ENCODE measurements at regions not wholly inside any gene's neighbourhood (a gene's known extent, or its start where the extent isn't known, plus 50 kb on each side); places are given as distances from the start of the nearest gene placed in this dataset.
"Not testable (repeated sequence)": the region's sequence is repeated elsewhere in the genome, so short reads cannot be mapped to it uniquely, and the experiment has no call there.

DNA sequence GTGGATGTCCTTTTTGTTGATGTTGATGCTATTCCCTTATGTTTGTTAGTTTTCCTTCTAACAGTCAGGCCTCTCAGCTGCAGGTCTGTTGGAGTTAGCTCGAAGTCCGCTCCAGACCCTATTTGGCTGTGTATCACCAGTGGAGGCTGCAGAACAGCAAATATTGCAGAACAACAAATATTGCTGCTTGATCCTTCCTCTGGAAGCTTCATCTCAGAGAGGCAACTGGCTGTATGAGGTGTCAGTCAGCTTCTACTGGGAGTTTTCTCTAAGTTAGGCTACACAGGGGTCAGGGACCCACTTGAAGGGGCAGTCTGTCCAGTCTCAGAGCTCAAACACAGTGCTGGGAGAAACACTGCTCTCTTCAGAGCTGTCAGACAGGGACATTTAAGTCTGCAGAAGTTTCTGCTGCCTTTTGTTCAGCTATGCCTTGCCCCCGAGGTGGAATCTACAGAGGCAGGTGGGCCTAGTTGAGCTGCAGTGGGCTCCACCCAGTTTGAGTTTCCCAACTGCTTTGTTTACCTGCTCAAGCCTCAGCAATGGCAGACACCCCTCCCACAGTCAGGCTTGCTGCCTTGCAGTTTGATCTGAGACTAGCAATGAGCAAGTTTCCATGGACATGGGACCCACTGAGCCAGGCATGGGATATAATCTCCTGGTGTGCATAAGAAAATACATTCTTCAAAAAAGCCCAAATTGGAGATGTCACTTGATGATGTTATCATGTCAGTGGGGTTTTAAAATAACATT, 99.5 kb downstream of the KDM5D start:
- no peak for DNase-seq

DNA sequence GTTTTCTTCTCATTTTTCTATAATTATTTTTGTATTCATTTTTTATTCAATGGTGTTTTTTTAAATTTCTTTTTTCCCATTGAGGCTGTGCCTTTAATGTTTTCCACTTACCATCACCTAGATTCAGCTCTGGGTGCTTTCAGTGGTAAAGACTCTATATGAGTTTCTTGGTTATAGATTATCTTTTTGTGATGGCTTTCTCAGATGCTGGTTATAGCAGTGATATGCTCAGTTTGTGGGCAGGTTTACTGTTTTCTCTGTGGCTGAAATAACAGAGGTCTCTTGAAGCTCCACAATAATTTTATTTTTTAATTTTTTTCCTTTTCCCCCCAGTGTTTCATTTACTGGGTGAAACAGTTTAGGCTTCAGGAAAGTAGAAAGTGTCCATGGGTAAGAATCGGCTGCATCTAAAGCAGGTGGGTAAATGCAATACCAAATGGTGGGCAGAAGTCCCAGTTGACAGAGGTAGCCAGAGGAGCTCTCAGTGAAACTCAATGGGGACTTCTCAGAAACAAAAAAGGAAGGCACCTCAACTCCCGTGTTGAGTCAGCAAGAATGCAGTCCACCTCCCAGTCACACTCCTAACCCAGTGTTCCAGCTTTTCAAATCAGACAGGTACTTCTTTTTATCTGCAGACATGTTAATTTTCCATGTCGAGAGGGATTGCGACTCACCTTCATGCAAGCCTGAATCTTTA, 106.7 kb downstream of the KDM5D start:
- DNase-seq = no peak

DNA sequence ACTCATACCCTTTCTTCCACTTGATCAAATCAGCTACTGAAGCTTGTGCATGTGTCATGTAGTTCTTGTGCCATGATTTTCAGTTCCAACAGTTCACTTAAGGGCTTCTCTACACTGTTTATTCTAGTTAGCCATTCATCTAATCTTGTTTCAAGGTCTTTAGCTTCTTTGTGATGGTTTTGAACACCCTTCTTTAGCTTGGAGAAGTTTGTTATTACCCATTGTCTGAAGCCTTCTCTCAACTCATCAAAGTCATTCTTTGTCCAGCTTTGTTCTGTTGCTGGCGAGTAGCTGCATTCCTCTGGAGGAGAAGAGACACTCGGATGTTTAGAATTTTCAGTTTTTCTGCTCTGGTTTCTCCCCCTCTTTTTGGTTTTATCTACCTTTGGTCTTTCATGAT, 115.6 kb downstream of the KDM5D start:
- DNase-seq = no peak

GRCh38 chrY:19622392-19622791, 122.1 kb downstream of the KDM5D start:
- no peak for DNase-seq

DNA sequence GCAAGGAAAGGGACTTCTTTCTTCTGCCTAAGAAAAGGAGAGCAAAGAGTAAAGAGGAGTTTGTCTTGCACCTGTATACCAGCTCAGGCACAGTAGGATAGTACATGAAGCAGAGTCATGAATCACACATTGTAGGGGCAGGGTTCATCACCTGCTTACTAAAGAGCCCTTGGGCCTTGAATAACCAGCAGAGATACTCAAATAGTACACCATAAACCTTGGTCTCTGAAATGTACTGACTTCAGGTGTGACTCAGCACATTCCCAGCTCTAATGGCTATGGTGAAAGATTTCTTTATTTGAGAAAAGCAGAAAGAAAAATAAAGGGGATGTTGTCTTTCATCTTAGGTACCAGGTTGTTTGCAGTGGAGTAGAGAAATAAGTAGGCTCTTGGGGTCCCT, 122.8 kb downstream of the KDM5D start:
- no peak for DNase-seq

- no peak for DNase-seq
Measured at GRCh38 chrY:19601113-19601512, 143.4 kb downstream of the KDM5D start.

DNA sequence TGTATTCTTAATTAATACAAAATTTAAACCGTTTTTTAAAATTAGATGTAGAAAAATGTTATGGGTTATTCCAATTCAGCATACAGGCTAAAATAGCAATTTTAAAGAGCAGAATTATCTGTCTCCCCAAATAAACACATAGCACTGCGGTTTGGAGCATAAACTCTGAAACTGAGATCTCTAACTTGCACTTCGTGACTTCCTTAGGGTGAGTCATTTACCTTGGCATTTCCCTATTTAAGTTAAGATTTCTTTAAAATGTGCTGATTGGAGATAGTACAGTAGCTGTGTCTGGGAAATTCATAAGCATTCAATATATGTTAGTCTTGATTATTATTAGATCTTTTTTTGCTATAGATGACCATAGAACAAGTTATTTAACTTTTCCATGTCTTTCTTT, 143.8 kb downstream of the KDM5D start:
- peak; percentile 10 to 37 (median 26) for DNase-seq

DNA sequence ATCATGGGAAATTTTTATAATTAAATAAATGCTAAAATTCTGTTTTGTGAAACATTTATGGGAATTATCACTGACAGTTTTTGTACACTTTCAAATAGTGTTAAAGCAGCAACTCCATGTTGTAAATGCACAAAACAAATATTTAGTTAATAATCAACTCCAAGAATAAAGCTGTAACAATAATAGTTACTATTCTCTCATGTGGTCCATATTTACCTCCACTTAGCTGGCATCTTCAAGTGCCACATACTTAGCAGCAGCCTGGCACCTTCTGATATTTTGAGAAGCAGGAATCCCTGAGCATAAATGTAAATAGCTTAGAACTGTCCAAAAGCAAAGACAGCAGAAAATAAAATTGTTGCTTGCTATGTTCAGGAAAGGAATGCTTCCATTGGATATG, 154.3 kb downstream of the KDM5D start:
- DNase-seq = no peak

DNA sequence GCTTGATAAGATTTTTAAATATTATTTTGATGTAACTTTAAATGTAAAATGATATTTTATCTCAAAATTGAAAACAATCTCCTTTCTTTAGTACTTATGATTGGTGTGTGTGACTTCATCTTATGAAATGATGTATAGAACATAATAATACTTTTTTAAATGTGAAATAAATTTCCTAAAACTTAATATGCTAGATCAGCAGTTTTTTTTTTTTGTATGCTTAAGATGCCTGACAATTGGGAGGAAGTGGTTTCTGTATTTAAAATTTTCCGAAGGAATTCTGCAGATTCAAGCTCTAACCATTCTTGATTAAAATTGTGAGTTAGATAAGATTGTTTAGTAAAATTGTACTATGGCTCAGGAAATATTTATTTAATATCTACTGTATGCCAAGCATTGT, 154.9 kb downstream of the KDM5D start:
- DNase-seq = no peak

DNA sequence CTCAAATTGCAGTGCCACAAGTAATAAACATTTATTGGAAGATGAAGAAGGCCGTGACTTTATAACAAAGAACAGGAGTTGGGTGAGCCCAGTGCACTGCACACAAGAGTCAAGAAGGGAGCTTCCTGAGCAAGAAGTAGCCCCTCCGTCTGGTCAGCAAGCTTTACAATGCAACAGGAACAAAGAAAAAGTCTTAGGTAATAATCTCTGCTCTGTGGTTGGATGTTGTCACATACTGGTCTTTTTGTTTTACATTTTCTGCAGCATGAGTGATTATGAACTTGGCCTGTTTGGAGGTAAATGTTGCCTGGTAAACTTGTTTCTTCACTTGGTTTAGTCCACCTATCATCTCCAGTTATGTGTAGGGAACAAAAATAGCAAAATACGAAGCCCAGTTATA, 157.2 kb downstream of the KDM5D start:
- DNase-seq = peak; percentile 15 to 48 (median 43)

- not testable (repeated sequence) for DNase-seq
Measured at GRCh38 chrY:19580990-19581389, 163.5 kb downstream of the KDM5D start.

GRCh38 chrY:19578281-19578874, 166.1 kb downstream of the KDM5D start:
- DNase-seq = no peak

- no peak for DNase-seq
Measured at GRCh38 chrY:19577250-19577649, 167.3 kb downstream of the KDM5D start.

DNA sequence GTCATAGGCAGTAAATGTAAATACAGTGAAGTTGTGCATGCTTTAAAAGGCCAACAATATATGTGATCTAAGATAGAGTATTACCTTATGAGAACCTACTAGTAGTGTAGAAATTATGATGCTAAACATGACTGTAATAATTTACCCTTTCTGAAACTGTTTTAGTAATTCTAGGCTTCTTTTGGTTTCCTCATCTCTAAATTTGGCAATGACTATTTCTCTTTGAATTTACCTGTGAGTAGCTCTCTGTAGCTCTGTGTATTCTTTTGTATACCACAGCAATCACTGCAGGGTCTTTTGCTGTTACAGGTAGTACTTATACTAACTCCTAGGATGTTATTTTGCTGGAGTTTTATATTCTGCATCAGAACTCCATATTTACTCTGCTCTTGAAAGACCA, 169.6 kb downstream of the KDM5D start:
- no peak for DNase-seq

GRCh38 chrY:19573646-19574045, 170.9 kb downstream of the KDM5D start:
- no peak for DNase-seq

DNA sequence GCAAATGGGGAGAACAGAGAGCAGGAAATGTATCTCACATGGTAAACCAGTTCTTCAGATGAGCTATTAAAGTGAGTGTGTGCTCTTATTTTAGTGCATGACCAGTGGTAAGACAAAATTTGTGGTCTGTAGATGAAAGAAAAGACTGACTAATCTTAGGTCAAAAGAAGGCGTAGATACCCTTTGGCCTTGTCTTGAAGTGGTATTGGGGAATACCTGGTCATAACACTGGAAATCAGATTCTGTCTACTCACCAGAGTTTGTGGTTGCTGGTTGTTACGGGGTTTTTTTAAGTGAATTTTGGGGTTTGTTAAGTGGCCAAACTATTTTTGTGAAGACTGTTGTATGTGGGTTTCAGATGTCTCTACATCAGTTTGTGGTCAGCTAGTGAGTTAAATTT, 173.5 kb downstream of the KDM5D start:
- no peak for DNase-seq

- DNase-seq = peak; percentile 15 to 19 (median 17)
Measured at GRCh38 chrY:19567943-19568342, 176.6 kb downstream of the KDM5D start.

DNA sequence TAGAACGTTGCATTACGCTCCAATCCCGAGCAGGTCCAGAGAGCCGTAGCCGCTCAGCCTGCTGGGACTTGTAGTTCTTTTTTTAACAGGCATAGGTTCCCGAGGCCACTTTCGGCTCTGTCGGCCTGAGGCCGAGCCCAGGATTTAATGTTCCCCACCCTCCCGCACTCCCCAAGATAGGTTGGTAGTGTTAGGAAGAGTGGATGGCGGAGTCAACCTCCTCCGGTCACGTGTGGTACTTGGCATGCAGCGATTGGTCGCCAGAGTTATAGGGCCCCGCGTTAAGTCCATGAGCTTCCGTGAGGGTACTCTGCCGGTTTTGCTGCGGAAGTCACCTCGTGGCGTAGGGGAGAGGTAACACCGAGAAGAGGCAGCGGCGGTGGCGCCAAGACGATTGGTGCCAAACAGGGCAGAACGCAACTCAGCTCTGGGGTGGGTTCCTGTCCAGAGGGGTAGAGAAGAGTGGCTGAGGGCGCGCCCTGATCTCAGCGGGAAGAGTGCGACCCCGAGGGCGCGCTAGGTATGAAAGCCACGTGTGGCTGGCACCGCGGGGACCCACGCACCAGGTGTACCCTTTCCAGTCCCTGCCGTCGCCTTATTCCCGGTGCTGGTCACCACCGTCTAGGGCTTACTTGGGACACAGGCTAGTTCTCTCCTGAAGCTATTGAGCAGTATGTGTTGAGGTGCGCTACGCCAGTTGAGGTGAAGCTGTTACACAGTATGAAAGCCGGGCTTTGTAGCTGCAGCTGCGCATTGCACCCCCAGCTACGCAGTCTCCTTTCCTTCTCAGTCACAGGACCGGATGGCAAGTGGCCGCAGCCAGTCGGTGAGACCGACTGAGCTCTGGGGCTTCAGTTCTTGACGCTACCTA, 177.2 kb downstream of the KDM5D start:
- DNase-seq = peak; percentile 84 to 86 (median 86)

DNA sequence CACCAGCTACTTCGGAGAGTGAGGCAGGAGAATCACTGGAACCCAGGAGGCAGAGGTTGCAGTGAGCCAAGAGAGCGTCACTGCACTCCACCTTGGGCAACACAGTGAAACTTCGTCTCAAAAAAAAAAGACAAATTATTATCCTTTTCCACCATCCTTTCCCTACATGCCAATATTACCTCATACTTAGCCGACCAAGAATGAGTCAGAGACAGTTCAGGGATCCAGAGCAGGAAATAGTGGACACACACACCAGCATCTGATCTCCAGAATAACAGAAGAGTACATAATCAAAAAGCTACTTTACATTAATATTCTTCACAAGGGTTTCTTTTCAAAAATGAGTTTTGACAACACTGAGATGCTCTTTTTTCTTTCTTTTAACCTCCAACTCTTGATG, 185.4 kb downstream of the KDM5D start:
- DNase-seq = no peak

DNA sequence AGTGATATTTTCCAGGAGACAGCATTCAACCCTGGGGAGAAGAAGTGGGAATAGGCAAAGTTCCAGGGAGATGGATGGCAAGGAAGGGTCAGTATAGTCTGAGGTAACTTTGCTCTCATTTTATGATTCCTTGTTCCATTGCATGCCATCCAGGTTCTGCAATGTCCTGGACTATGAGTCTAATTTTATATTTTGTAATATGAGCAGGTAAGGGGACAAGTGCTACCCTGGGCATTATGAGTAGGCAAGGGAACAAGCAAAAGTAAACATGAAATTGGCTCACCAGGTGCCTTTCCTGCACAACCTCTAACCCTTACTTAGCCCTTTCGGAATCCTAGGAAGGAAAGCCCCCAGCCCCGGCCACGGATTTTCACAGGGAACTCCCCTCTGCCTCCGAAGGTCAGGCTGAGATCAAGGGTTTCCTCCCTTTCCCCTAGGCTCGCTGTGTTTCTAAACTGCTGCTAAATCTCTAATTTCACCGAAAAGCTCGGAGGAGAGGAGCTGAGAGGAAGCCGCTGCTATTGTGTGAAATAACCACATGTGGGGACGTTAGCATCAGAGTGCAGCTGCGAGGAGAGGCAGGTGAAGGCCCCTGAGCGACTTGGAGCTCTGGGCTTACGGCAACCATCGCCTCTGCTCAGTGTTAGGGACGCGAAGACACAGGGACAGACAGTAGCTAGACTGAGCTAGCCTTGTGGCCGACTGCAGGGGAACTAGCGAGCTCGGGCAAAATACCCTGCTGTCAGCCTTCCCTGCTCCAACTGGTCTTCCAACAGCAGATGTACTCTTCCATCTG, 194.7 kb downstream of the KDM5D start:
- DNase-seq = no peak

GRCh38 chrY:19541475-19542306, 202.8 kb downstream of the KDM5D start:
- DNase-seq = no peak
